ENCODE measurements at regions not wholly inside any gene's neighbourhood (a gene's known extent, or its start where the extent isn't known, plus 50 kb on each side); places are given as distances from the start of the nearest gene placed in this dataset.

DNA sequence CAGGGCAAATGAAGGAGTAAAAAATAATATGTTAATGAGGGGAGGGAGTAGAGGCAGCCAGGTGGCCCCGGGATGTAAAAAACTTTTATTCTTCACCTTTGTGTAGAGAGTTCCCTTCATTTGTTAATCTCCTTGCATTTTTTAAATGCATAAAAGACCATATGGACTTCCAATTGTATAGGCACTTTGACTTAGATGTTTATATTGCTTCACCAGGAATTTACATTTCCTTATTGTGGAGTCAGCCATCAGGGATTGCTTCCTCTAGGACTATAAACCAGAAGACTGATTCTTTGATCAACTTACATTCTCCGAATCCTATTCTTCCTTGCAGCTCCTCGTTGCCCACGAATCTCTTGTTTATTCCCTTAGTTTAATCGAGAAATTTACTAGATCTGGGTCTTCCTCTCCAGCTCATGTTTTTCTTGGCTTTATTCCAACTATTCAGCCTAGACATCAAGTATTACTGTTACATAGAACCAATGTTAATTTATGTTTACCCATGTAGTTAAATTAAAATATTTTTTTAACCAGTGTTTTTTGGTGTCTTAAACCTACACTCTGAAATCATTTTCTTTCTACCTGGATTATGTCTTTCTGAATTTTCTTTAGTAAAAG is 1187.0 kb upstream of the SLC10A2 start:
- no peak for TF ChIP-seq USF2 (IDR thresholded peaks at IDR 0.05; ENCODE audit: low read depth, low read length)
- no peak for TF ChIP-seq CEBPB (IDR thresholded peaks at IDR 0.05; ENCODE audit: low read depth, low read length)
- no peak for TF ChIP-seq SMC3 (IDR thresholded peaks at IDR 0.05; ENCODE audit: low read depth, low read length)
- TF ChIP-seq POLR2A (IDR thresholded peaks at IDR 0.05; ENCODE audit: low read depth, low read length), result no peak
- TF ChIP-seq, protein P1, sequence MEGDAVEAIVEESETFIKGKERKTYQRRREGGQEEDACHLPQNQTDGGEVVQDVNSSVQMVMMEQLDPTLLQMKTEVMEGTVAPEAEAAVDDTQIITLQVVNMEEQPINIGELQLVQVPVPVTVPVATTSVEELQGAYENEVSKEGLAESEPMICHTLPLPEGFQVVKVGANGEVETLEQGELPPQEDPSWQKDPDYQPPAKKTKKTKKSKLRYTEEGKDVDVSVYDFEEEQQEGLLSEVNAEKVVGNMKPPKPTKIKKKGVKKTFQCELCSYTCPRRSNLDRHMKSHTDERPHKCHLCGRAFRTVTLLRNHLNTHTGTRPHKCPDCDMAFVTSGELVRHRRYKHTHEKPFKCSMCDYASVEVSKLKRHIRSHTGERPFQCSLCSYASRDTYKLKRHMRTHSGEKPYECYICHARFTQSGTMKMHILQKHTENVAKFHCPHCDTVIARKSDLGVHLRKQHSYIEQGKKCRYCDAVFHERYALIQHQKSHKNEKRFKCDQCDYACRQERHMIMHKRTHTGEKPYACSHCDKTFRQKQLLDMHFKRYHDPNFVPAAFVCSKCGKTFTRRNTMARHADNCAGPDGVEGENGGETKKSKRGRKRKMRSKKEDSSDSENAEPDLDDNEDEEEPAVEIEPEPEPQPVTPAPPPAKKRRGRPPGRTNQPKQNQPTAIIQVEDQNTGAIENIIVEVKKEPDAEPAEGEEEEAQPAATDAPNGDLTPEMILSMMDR (conservative IDR thresholded peaks at IDR 0.05; ENCODE audit: low read depth, low read length), result no peak
- no peak for TF ChIP-seq RCOR1 (IDR thresholded peaks at IDR 0.05; ENCODE audit: insufficient replicate concordance, low read length)

All from IMR-90 (cell line).